Pulmonary artery endothelial cell (primary cell): ENCODE measurements at regions not wholly inside any gene's neighbourhood (a gene's known extent, or its start where the extent isn't known, plus 50 kb on each side); places are given as distances from the start of the nearest gene placed in this dataset.
"Not testable (repeated sequence)": the region's sequence is repeated elsewhere in the genome, so short reads cannot be mapped to it uniquely, and the experiment has no call there.

Experiments
- DNase-seq: peaks from one replicate; pipeline ENCODE4 v3.0.0-alpha.2; 2011; ENCODE audit warnings: low read depth, low spot score

DNA sequence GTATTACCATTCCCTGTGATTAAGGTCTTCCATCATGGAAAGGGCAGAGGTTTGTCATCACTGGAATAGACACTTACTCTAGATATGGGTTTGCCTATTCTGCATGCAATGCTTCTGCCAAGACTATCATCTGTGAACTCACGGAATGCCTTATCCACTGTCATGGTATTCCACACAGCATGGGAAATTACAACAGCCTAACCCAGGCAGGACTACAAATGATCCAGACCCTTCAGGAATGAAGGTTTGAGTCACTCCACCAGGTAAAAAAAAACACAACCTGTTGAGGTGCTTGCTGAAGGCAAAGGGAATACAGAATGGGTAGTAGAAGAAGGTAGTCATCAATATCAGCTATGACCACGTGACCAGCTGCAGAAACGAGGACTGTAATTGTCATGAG, 89.0 kb upstream of the RANBP6 start:
- DNase-seq: not testable (repeated sequence)

DNA sequence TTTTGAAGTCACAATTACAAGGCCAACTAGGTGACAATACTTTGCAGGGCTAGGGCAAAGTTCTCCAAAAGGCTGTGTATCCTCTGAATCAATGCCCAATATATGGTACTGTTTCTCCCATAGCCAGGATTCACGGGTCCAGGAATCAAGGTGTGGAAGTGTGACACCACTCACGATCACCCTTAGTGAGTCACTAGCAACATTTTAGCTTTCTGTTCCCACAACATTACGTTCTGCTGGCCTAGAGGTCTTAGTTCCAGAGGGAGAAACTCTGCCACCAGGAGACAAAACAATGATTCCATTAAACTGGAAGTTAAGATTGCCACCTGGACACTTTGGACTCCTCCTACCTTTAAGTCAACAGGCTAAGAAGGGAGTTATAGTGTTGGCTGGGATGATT, 88.5 kb upstream of the RANBP6 start:
- not testable (repeated sequence) for DNase-seq

DNA sequence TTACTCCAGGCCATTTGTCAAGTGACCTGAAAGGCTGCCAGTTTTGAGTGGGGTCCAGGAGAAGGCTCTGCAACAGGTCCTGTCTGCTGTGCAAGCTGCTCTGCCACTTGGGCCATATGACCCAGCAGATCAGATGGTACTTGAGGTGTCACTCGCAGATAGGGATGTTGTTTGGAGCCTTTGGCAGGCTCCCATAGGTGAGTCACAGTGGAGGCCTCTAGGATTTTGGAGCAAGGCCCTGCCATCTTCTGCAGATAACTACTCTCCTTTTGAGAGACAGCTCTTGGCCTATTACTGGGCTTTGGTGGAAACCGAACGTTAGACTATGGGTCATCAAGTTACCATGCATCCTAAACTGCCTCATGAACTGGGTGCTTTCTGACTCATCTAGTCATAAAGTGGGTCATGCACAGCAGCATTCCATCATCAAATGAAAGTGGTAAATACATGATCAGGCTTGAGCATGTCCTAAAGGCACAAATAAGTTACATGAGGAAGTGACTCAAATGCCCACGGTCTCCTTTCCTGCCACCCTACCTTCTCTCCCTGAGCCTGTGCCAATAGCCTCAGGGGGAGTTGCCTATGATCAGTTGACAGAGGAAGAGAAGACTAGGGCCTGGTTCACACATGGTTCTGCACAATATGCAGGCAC, 87.0 kb upstream of the RANBP6 start:
- DNase-seq: not testable (repeated sequence)

DNA sequence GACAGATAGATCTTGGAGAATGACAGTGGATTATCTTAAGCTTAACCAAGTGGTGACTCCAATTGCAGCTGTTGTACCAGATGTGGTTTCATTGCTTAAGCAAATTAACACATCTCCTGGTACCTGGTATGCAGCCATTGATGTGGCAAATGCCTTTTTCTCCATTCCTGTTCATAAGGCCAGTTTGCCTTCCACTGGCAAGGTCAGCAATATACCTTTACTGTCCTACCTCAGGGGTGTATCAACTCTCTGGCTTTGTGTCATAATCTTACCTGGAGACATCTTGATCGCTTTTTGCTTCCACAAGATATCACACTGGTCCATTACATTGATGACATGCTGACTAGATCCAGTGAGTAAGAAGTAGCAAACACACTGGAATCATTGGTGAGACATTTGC, 86.3 kb upstream of the RANBP6 start:
- not testable (repeated sequence) for DNase-seq

DNA sequence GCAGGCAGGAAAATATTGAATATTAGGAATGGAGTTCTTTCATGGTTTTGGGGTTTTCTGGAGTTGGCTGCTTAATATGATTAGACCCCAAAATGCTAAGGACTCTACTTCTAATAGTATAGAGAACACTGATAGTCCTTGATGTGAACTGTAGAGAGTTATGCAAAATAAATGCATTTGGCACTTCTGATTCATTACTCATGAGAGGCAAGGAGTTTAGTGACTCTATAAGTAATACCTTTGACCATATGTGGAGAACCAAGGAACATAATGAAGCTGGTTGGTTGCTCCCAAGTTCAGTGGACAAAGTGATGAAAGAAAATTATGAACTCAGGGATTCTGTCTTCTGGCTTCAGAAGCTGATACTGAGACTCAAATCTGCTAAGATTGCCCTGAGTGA, 83.9 kb upstream of the RANBP6 start:
- not testable (repeated sequence) for DNase-seq

DNA sequence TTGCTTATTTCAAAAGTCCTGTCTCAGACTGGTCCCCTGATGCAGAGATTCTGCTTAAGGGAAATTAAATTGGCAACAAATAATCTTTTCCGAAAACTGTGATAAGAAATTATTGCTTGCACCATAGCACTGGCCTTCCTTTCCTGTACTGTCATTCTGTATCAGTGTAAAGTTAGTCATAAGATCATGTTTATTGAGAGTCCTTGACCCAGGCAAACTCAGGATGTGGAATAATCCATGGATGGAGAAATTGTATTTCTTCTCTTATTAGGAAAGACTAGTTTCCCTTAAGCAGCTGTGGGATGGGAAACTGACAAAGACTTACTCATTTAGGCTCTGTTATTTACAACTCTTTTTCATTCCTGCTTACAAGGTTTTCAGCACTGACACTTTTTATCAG, 83.0 kb upstream of the RANBP6 start:
- DNase-seq: no peak

DNA sequence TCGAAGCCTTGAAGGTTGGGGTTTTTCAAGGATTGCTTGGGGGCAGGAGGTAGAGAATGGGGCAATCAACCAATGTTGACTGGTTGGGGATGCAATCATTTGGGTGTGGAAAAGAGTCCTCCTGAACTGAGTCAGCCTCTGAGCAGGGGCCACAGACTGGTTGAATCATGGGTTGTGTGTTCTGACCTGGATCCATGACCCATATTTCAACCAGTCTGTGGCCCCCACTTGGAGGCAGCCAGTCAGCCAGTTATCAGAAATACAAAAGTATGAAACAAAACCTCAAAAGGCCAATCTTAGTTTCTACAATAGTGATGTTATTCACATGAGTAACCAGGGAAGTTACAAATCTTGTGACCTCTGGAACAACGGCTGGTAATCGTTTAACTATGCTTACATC, 81.4 kb upstream of the RANBP6 start:
- DNase-seq: no peak

DNA sequence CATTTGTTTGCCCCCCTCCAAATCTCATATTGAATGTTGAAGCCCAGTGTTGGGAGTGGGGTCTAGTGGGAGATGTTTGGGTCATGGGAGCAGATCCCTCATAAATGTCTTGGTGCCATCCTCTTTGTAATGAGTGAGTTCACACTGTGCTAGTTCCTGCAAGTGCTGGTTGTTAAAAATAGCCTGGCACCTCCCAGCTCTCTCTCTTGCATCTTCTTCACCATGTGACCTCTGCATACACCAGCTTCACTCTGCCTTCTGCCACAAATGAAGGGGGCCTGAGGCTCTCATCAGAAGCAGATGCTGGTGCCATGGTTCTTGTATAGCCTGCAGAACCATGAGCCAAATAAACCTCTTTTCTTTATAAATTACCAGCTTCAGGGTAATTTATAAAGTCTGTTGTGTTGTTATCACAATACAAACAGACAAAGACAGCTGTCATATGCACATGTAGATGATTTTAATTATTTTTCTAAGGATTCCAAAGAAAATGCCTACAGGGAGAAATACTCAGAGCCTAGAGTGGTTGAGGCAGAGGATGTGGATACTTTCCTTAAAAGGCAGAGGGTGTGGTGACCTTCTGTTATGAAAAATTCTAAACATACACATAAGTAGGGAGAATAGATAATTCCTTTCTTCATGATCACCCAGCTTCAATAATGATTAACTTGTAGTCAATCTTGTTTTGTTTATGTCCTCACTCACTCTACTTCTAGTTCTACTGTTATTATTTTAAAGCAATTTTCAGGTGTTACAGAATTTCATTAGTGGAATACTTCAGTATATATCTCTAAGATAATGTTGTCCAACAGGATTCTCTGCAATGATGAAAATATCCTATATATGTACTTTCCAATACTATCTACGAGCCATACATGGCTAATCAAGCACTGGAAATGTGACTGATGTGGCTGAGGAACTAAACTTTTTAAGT, 75.1 kb upstream of the RANBP6 start:
- DNase-seq: no peak

DNA sequence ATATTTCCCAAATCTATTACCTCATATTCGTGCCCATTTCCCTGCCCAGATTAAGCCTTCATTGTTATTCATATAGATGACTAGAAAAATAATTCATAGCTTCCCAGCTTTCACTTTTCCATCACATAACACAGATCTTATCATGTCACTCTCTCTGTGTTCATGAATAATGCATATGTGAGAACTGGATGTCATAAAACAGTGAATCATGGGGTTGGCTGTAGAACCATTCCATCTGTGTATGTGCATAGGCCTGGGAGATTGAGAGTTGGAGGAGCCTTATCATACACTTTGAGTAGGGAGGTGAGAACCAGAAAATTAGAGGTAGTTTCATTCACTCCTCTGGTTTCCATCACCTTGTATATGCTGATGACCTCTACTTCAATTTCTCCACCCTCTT, 73.9 kb upstream of the RANBP6 start:
- DNase-seq: no peak

DNA sequence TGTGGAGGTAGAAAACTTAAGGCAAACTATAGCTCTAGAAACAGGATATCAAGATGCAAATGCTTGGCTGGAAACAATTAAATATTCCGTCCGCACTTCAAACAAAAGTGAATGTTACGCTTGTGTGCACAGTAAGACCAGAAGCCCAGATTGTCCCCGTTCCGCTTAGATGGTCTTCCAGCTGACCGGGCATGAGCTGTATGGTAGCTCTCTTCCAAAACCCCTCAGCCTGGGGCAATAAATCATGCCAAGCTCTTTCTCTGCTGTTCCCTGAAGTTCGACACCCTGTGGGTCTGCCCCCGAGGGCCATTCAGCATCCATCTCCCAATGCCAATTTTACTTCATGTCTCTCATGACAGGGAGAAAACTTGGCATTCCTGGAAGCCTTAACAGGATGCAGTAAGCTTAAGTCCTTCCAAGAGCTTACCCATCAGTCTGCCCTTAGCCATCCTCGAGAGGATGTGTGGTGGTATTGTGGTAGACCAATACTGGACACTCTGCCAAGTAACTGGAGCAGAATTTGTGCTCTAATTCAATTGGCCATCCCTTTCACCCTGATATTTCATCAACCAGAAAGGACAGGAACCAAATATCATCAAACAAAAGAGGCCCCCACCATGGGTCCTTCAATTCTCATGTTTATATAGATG, 70.7 kb upstream of the RANBP6 start:
- DNase-seq: no peak

DNA sequence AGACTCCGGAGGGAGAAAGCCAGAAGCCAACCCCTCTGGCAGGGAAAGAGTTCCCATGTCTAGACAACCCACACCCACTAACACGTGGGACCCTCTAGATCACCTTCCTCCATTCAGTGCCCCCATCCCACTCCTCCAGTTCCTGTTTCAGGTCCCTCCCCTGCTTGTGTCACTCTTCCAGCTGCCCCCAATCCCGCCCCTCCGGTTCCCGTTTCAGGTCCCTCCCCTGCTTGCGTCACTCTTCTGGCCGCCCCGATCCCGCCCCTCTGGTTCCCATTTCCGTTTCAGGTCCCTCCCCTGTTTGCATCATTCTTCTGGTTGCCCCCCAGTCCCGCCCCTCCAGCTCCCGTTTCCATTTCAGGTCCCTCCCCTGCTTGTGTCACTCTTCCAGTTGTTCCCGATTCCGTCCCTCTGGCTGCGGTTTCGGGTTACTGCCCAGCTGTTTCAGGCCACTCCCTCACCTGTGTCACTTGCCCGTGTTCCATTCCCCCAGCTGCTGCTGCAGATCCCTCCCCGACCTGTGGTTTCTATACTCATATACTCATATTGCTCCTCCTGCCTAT, 64.8 kb upstream of the RANBP6 start:
- peak; percentile 67 for DNase-seq

DNA sequence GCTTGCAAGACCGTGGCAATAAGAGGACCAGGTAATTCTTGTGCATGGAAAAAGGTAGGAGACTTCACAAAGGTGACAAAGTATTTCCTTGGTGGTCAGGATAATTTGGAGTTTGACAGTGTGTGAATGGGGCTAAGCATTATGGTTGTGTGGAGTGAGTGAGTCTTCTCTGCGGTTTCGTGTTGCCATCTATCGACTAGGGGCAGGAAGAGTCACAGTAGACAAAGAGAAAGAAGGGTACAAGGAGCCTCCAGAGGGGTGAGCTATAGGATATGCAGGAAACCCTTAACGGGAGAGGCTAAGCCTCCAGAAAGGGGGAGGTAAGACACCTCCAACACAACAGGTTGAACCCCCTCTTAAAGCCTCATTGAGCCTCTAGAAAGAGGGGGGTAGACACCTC, 64.0 kb upstream of the RANBP6 start:
- DNase-seq: no peak

DNA sequence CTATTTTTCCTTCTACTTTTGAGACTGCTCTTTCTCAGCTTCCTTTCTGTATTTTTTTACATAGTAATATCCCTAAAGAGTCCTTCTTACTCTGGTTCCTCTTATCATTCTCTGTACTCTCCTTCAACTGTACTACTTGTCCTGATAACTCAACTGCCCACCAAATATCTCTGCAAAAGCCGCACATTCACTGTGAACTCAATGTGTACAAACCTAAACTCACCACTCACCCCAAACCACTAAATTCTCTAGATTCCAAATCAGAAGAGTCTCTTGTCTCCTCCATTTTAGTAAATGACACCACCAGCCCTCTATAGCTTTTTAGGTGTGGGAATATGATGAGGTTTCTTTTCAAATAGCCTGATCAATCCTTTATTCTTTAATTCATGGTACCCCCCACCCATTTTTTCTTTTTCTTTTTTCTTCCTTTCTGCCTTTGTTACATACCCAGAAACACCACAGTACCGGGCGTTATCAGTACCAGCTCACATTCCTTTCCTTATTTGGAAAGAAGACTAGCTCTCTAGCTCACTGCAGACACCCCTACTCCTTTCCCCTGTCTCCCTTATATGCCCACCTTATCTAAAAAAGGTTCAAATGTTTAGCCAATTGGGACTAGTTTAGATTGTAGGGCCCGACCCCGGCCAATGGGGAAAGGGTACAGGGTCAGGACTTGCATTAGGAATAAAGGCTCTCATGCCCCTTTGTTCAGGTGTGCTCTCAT, 63.1 kb upstream of the RANBP6 start:
- DNase-seq: no peak

DNA sequence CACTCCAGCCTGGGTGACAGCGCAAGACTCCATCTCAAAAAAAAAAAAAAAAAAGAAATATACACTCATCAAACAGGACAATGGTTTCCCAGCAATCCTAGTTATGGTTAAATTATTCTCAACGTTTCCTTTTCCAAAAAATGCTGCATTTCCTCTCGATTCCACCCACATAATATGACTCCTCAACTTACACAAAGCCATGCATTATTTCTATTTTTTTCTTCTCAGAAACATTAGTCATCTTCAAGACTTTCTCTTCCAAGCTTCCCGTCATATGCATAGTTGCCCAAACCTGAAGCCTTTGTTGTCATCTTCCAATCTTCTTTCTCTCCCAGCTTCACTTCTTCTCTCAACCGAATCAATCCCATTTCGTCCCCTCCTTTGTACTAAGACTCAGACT, 61.4 kb upstream of the RANBP6 start:
- DNase-seq: no peak

DNA sequence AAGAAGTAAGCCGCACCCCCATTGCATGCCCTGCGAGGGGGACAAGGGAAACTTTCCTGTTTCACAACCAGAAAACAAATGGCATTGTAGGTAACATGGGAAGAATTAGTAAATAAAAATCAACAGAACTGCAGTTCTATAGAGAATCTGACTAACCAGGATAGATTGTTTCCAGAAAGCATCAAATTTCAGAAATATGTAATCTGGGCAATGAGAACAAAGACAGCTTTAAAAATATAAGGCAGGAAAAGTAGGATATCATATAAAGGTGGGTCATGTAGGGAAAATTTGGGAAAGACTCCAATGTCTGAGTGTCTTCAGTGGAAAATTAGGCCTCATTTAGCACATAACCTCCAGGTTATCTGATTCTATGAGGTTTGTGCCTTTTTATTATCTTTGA, 58.3 kb upstream of the RANBP6 start:
- DNase-seq: no peak

DNA sequence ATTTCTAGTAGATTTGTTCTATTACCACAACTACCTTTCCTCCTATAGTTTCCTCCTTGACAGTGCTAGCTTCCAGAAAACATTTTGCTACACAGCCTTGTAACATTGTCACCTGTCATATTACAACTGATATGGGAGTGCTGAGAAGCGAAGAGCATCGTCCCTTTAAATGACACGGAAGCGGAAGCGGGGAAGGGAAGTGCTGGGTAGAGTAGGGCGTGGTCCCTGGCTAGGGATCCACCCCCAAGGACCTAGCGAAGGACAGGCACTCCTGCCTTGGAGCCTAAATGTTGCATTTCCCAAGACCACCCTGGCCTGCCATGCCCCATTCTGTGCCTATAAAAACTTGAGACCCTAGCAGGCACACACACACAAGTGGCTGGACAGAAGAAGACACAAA, 57.4 kb upstream of the RANBP6 start:
- DNase-seq: no peak

DNA sequence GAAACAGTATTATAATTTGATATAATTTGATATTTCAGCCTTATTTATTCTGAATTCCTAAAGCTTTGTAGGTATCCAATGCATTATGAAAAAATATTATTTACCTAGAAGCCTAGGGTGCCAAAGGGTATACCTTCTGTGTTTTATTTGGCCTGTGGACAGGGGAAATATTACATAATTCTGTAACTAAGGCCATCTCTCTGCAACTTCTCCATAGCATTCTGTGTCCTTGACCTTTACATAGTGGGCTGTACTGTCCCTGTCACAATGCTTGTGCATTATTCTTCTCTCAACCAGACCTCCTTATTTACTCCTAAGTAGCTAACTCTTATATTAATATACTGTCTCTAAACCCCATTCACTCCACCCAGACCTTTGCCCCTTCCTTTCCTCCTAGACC, 57.0 kb upstream of the RANBP6 start:
- no peak for DNase-seq

DNA sequence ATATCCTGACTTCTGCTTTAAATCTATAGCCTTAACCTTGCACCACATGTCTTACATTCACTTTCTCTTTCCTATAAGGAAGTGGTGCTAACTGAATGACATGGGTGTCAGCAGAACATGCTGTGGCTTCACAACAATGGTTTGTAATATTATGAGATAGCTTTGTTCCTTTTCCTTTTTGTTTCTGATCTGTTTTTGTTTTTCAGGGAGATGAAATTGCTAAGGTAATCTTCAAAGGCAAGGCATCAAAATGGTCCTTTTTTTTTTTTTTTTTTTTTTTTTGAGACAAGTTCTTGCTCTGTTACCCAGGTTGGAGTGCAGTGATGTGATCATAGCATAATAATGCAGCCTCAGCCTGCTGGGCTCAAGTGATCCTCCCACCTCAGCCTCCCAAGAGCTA, 53.6 kb upstream of the RANBP6 start:
- no peak for DNase-seq

DNA sequence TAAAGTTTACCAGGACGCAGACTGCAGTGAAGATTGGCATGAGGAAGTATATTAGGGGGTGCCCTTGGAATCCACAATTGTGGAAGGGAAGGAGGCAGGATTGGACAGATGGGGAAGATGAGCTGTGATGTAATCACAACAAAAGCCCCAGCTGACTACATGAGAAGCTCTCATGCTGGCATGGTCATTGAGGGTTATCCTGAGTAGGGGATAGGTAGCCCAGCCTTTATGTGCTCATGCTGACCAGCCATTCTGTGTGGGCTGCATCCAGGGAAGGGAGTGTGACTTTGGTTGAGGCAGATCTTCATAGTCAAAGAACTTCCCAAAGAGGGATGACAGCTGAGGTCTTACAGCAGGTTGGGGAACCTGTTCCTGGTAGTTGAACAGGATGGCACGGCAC, 52.0 kb upstream of the RANBP6 start:
- no peak for DNase-seq
